OCI-LY7 (cell line): ENCODE measurements at regions not wholly inside any gene's neighbourhood (a gene's known extent, or its start where the extent isn't known, plus 50 kb on each side); places are given as distances from the start of the nearest gene placed in this dataset.

Source experiments
- CTCF ChIP-seq: fragments of 200-600 bp; sonication (generic); conservative IDR thresholded peaks from 2 replicates; pipeline ENCODE4 v1.5.1; 2014; ENCODE audit warnings: mild to moderate bottlenecking, antibody characterized with exemption, low read length, moderate library complexity, mixed read lengths
- EZH2phosphoT487 ChIP-seq: fragments of 200-600 bp; sonication (generic); IDR thresholded peaks from 2 replicates; pipeline ENCODE4 v1.6.1; 2018; ENCODE audit warnings: low read depth, borderline replicate concordance, mild to moderate bottlenecking, mixed run types, antibody characterized with exemption, low read length, moderate library complexity, mixed read lengths

GRCh38 chr7:68155676-68156075, 1159.0 kb downstream of the TYW1 start:
- TF ChIP-seq CTCF: no peak
- TF ChIP-seq EZH2phosphoT487: no peak
